ENCODE measurements at regions not wholly inside any gene's neighbourhood (a gene's known extent, or its start where the extent isn't known, plus 50 kb on each side); places are given as distances from the start of the nearest gene placed in this dataset.
"Not testable (repeated sequence)": the region's sequence is repeated elsewhere in the genome, so short reads cannot be mapped to it uniquely, and the experiment has no call there.

- DNase-seq (ENCODE audit: low spot score): no peak
These were observed 57.7 kb downstream of the SOX3 start for GRCh38 chrX:140447150-140447549.

GRCh38 chrX:140440876-140441275 lies 64.0 kb downstream of the SOX3 start:
- DNase-seq (ENCODE audit: low spot score): no peak

GRCh38 chrX:140439476-140439875 lies 65.4 kb downstream of the SOX3 start:
- DNase-seq (ENCODE audit: low spot score): peak; percentile 1

GRCh38 chrX:140434347-140434746 lies 70.5 kb downstream of the SOX3 start:
- DNase-seq (ENCODE audit: low spot score): no peak

- no peak for DNase-seq (ENCODE audit: low spot score)
These were observed 71.3 kb downstream of the SOX3 start for GRCh38 chrX:140433582-140433981.

- DNase-seq (ENCODE audit: low spot score): peak; percentile 35
These were observed 72.3 kb downstream of the SOX3 start for GRCh38 chrX:140432346-140433175.

- no peak for DNase-seq (ENCODE audit: low spot score)
These were observed 73.3 kb downstream of the SOX3 start for GRCh38 chrX:140431521-140431920.

- no peak for DNase-seq (ENCODE audit: low spot score)
These were observed 79.0 kb downstream of the SOX3 start for GRCh38 chrX:140425712-140426395.

- no peak for DNase-seq (ENCODE audit: low spot score)
These were observed 82.4 kb downstream of the SOX3 start for GRCh38 chrX:140422501-140422900.

- not testable (repeated sequence) for DNase-seq (ENCODE audit: low spot score)
These were observed 102.7 kb downstream of the SOX3 start for GRCh38 chrX:140402131-140402530.

- DNase-seq (ENCODE audit: low spot score): not testable (repeated sequence)
These were observed 108.5 kb downstream of the SOX3 start for GRCh38 chrX:140396326-140396725.

GRCh38 chrX:140393507-140393906 lies 111.4 kb downstream of the SOX3 start:
- no peak for DNase-seq (ENCODE audit: low spot score)

- peak; percentile 17 for DNase-seq (ENCODE audit: low spot score)
These were observed 113.6 kb downstream of the SOX3 start for GRCh38 chrX:140391313-140391712.

- no peak for DNase-seq (ENCODE audit: low spot score)
These were observed 115.5 kb downstream of the SOX3 start for GRCh38 chrX:140389331-140389730.

GRCh38 chrX:140362861-140363260 lies 142.0 kb downstream of the SOX3 start:
- no peak for DNase-seq (ENCODE audit: low spot score)

GRCh38 chrX:140360924-140361323 lies 143.9 kb downstream of the SOX3 start:
- no peak for DNase-seq (ENCODE audit: low spot score)

GRCh38 chrX:140360284-140360683 lies 144.6 kb downstream of the SOX3 start:
- DNase-seq (ENCODE audit: low spot score): no peak

GRCh38 chrX:140355922-140356321 lies 148.9 kb downstream of the SOX3 start:
- no peak for DNase-seq (ENCODE audit: low spot score)

- no peak for DNase-seq (ENCODE audit: low spot score)
These were observed 149.4 kb downstream of the SOX3 start for GRCh38 chrX:140355429-140355828.

- no peak for DNase-seq (ENCODE audit: low spot score)
These were observed 150.3 kb downstream of the SOX3 start for GRCh38 chrX:140354431-140355120.

GRCh38 chrX:140346729-140347128 lies 158.1 kb downstream of the SOX3 start:
- DNase-seq (ENCODE audit: low spot score): no peak

GRCh38 chrX:140343226-140343868 lies 161.5 kb downstream of the SOX3 start:
- DNase-seq (ENCODE audit: low spot score): no peak
